Activated CD8-positive, alpha-beta T cell treated with anti-CD3 and anti-CD28 coated beads for 36 hours (primary cell): ENCODE measurements at regions not wholly inside any gene's neighbourhood (a gene's known extent, or its start where the extent isn't known, plus 50 kb on each side); places are given as distances from the start of the nearest gene placed in this dataset.
"Not testable (repeated sequence)": the region's sequence is repeated elsewhere in the genome, so short reads cannot be mapped to it uniquely, and the experiment has no call there.

Source experiments
- ATAC-seq: fragments of 200-7000 bp; cut with Tn5 transposase; one replicate; pipeline ENCODE4 v1.10.0; 2021; ENCODE audit warnings: mild to moderate bottlenecking, moderate library complexity
- CTCF ChIA-PET: fragments of 350-600 bp; sonication (Branson Sonifier 250); formaldehyde crosslinking; loops from one replicate; lab custom pipeline; 2021; ENCODE audit warnings: antibody characterized with exemption; lab: Charles Lee
- POLR2A ChIA-PET: fragments of 350-600 bp; sonication (Branson Sonifier 250); formaldehyde crosslinking; loops from one replicate; lab custom pipeline; 2021; ENCODE audit warnings: antibody characterized with exemption; lab: Charles Lee
- DNase-seq: peaks from one replicate; pipeline ENCODE4 v3.0.0-alpha.2; 2020
- H3K27ac Mint-ChIP-seq: one replicate; pipeline ENCODE4 v1.8.0; 2021; ENCODE audit warnings: mild to moderate bottlenecking, mixed read lengths
- H3K27me3 Mint-ChIP-seq: one replicate; pipeline ENCODE4 v1.8.0; 2021; ENCODE audit warnings: mixed read lengths
- H3K36me3 Mint-ChIP-seq: one replicate; pipeline ENCODE4 v1.8.0; 2021; ENCODE audit warnings: low read depth, mixed read lengths
- H3K4me1 Mint-ChIP-seq: one replicate; pipeline ENCODE4 v1.8.0; 2021; ENCODE audit warnings: low read depth, mixed read lengths
- H3K4me3 Mint-ChIP-seq: one replicate; pipeline ENCODE4 v1.8.0; 2021; ENCODE audit warnings: mild to moderate bottlenecking, moderate library complexity, mixed read lengths
- H3K9me3 Mint-ChIP-seq: one replicate; pipeline ENCODE4 v1.8.0; 2021; ENCODE audit warnings: mixed read lengths
- CTCF ChIP-seq: fragments of 200-600 bp; IDR thresholded peaks from one replicate; pipeline ENCODE4 v1.8.0; 2022; ENCODE audit warnings: antibody characterized with exemption, mild to moderate bottlenecking
- intact Hi-C: fragments of 100-400 bp; cut with micrococcal nuclease; formaldehyde crosslinking; loops from one replicate; pipeline ENCODE4 v1.10.0; 2022

DNA sequence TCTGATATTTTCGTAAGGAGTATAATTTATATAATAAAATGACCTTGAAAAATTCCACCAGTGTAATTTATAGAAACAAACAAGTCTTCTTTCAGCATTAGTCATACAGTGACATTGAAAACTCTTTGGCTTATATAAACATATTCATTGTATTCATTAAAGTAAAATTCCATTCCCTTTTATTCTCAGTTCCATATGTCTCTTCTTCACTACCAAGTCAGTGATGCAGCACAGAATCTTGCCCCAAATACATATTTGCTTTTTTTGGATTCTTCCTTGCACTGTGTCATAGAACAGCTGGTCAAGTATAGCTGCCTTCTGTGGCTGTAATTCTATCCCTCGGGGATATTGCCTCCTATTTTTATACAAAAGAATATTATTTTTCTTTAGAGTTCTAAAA lies 884.5 kb upstream of the POT1 start:
- no peaks in the 10 kb centered on the region for H3K36me3 Mint-ChIP-seq
- POLR2A ChIA-PET = no interaction called here
- H3K27me3 Mint-ChIP-seq = no peaks in the 10 kb centered on the region
- no peak overlapping the region for H3K4me3 Mint-ChIP-seq
- DNase-seq (no peak), ATAC-seq (no peak)
- H3K27ac Mint-ChIP-seq = no peak overlapping the region
- no peak for TF ChIP-seq CTCF
- H3K4me1 Mint-ChIP-seq = no peaks in the 10 kb centered on the region
- intact Hi-C loops = no loop called here
- CTCF ChIA-PET = no interaction called here
- H3K9me3 Mint-ChIP-seq = peaks cover 2% of the 10 kb centered on the region

DNA sequence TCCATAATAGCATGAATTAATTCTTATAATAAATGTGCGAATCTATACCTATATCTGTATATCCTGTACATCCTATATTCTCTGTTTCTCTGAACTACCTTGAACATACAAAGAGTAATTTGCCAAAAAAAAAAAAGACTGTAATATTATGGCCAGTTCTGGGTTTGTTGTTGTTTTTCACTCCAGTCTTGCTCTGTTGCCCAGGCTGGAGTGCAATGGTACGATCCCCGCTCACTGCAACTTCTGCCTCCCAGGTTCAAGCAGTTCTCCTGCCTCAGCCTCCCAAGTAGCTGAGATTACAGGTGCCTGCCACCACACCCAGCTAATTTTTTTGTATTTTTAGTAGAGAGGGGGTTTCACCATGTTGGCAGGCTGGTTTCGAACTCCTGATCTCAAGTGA lies 876.9 kb upstream of the POT1 start:
- POLR2A ChIA-PET, ATAC-seq: not testable (repeated sequence)

DNA sequence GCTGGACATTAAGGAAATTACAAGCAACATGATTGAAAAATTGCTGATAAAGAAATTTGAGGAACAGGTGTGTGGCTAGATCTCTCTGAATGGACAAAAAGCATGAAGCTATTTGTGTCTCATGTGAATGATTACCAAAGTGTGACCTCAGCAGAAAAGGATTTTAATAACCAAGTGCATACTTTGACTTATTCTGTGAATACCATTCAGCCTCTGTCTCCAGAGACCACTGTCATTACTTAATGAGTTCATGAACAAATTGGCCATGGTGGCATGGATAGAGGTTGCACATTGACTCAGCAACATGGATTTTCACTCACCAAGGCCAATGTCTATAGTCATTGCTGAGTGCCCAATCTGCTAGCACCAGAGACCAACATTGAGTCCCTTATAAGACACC lies 874.6 kb upstream of the POT1 start:
- DNase-seq (no peak), ATAC-seq (no peak)
- ChIA-PET POLR2A (no interaction called here), CTCF (no interaction called here)
- Mint-ChIP-seq H3K27me3 (no peaks in the 10 kb centered on the region), H3K27ac (no peak overlapping the region), H3K36me3 (no peaks in the 10 kb centered on the region), H3K4me1 (no peaks in the 10 kb centered on the region), H3K9me3 (peaks cover 16% of the 10 kb centered on the region), H3K4me3 (no peak overlapping the region)
- intact Hi-C loops = no loop called here
- no peak for TF ChIP-seq CTCF

More for the DNA sequence above, 876.9 kb upstream of the POT1 start:
- H3K4me1 Mint-ChIP-seq, H3K4me3 Mint-ChIP-seq, H3K27me3 Mint-ChIP-seq, H3K36me3 Mint-ChIP-seq, DNase-seq, H3K27ac Mint-ChIP-seq, intact Hi-C loops, CTCF ChIA-PET: not testable (repeated sequence)
- peaks cover 15% of the 10 kb centered on the region for H3K9me3 Mint-ChIP-seq

- intact Hi-C loops = no loop called here
- Mint-ChIP-seq H3K27me3 (no peaks in the 10 kb centered on the region), H3K36me3 (no peaks in the 10 kb centered on the region), H3K9me3 (no peaks in the 10 kb centered on the region), H3K4me3 (no peak overlapping the region), H3K27ac (no peak overlapping the region), H3K4me1 (no peaks in the 10 kb centered on the region)
- TF ChIP-seq CTCF = no peak
- POLR2A ChIA-PET = interaction anchor here (0.6 kb wide), 1 partner anchor 78 kb away, joined by 3 read pairs; no protein-coding TSS in a partner anchor
- ATAC-seq (no peak), DNase-seq (no peak)
- CTCF ChIA-PET = no interaction called here
Measured at GRCh38 chr7:125780153-125780552, 850.5 kb upstream of the POT1 start.

GRCh38 chr7:125775317-125775716 lies 845.7 kb upstream of the POT1 start:
- no peak for DNase-seq
- ChIA-PET POLR2A (no interaction called here), CTCF (no interaction called here)
- H3K27me3 Mint-ChIP-seq = no peaks in the 10 kb centered on the region
- no peak overlapping the region for H3K27ac Mint-ChIP-seq
- TF ChIP-seq CTCF = no peak
- H3K9me3 Mint-ChIP-seq = no peaks in the 10 kb centered on the region
- H3K36me3 Mint-ChIP-seq = no peaks in the 10 kb centered on the region
- intact Hi-C loops = no loop called here
- H3K4me3 Mint-ChIP-seq = no peak overlapping the region
- ATAC-seq = no peak
- no peaks in the 10 kb centered on the region for H3K4me1 Mint-ChIP-seq
